Epithelial cell of prostate (primary cell): ENCODE measurements at regions not wholly inside any gene's neighbourhood (a gene's known extent, or its start where the extent isn't known, plus 50 kb on each side); places are given as distances from the start of the nearest gene placed in this dataset.
A peak's percentile ranks its signal among the peaks of the same experiment; 100 is the strongest.

Experiments
- DNase-seq: peaks from one replicate; pipeline ENCODE4 v3.0.0-alpha.2; 2011; ENCODE audit warnings: low read depth, low spot score
- H3K27ac ChIP-seq: fragments of 450-650 bp; 2 replicates; pipeline ENCODE4 v1.5.1; 2017; ENCODE audit warnings: mild to moderate bottlenecking

GRCh38 chr13:37270226-37271001 is 164.9 kb upstream of the CSNK1A1L start:
- no peak for DNase-seq
- H3K27ac ChIP-seq, result no peak overlapping the region

GRCh38 chr13:37263871-37264270 is 158.4 kb upstream of the CSNK1A1L start:
- no peak overlapping the region for H3K27ac ChIP-seq
- DNase-seq, result no peak

- H3K27ac ChIP-seq, result no peak overlapping the region
These were observed 152.2 kb upstream of the CSNK1A1L start for GRCh38 chr13:37257706-37258105.

GRCh38 chr13:37257051-37257450 is 151.6 kb upstream of the CSNK1A1L start:
- no peak for DNase-seq
- H3K27ac ChIP-seq, result no peak overlapping the region

More at GRCh38 chr13:37257706-37258105, 152.2 kb upstream of the CSNK1A1L start:
- no peak for DNase-seq

DNA sequence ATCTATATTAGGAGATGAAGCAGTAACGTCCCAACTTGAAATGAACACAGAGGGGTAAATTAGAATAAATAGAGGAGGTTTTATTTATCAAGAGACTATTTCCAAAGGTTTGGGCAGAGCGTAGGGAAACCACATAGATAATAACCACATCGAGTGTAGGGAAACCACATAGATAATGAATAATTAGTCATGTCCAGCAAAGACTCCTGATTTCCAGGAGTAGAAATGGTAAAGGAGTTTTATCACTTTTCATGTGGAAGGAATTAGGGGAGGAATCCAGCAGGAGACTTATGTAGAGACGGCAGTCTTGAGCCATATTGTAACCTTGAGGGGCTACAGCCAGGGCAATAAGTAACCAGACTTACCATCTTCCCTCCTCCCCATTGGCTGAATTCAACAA is 136.3 kb upstream of the CSNK1A1L start:
- no peak overlapping the region for H3K27ac ChIP-seq
- DNase-seq, result no peak

DNA sequence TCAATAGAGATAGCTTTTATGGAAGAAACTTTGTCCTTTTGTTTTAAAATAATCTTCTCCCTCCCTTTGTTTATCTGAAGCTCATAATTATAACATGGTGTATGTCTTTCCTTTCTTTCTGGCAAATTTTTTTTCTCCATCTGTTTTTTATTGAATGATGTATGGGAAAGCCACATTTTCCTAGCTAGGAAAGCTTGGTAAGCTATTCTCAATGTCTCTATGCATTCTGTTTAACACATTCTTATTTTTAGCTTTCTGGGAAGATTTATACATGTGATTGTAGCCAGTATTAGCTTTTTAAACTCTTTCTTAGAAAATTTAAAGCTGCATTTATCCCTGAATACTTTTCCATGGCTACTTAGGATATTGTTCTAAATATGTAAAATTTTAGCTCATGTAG is 124.9 kb upstream of the CSNK1A1L start:
- H3K27ac ChIP-seq, result no peak overlapping the region
- DNase-seq, result no peak

- DNase-seq, result no peak
- no peak overlapping the region for H3K27ac ChIP-seq
These were observed 124.5 kb upstream of the CSNK1A1L start for GRCh38 chr13:37229931-37230330.

DNA sequence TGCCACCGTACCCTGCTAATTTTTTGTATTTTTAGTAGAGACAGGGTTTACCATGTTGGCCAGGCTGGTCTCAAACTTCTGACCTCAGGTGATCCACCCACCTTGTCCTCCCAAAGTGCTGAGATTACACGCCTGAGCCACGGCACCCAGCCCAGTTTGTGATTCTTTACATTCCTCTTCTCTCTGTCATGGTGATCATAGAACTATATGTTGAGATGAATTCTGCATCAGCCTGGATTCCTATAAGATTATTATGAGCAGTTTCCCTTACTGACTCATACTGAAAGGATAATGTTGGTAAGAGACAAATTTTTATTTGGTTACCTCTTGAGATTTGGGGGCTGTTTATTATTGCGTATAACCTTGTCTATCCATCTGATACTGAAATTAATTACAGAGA is 121.5 kb upstream of the CSNK1A1L start:
- H3K27ac ChIP-seq, result peak overlapping the region; percentile 58

DNA sequence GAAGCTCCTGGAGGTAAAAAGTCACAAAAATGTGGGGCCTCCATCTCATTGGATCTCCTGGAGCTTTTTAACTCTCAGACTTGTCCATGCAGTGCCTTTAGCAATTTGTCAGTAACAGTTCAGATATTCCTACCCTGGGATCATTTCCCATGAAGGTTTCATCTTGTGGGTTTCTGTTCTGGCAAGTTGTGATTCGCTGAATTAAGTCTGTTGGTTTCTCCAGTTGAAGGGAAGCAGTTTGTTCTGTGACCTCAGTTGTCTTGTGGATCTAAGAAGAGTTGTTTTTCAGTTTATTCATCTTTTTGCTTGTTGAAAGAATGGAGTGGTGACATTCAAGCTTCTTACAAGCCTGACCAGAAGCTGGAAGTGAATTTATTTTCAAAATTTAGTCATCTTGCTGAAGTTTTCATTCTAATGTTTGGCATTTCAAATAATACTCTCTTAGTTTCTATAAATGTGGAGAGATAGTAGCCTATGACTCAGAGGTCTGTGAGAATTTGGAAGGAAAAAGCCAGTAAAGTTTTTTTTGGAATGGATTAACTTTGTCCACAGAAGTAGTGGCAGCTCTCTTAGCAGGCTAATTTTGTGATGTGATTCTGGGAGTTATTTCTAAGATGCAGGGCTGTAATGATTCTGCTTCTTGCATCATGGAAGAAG is 120.1 kb upstream of the CSNK1A1L start:
- peak; percentile 70 for DNase-seq
- peak overlapping the region; percentile 58 for H3K27ac ChIP-seq

More for the DNA sequence above, 121.5 kb upstream of the CSNK1A1L start:
- DNase-seq, result peak; percentile 58

DNA sequence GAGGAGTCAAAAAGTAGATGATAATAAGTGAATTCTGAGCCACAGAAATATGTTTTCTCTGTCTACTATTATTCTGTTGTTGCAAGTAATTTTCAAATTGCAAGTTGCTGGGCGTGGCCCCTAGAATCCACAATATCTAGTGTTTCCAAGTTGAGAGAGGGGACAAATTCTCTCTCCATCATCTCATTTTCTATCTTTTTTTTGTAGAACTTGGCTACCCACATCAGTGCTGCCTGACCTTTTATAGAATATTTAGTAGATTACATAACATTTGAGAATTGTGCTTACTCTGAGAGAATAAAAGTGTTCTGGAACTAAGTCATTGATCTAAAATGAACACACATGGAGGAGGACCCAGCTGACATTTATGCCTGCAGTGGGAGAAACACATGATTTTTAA is 110.9 kb upstream of the CSNK1A1L start:
- H3K27ac ChIP-seq, result no peak overlapping the region
- no peak for DNase-seq

DNA sequence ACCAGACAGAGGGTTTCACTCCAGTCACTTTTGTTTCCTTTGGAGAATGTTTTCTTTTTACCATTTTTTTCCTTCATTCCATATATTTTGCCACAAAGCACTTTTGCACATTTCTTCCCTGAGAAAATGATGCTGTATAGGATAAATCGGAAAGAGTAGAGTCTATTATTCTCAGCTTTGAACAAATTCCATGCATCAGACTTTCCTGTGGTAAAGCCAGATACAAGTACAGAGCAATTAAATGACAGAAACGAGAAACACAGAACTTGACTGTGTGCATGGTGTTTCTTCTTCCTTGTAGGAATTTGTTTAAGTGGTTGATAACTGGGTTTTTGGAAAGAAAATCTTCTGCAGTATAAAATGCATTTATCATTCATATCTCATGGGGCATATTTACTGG is 107.4 kb upstream of the CSNK1A1L start:
- H3K27ac ChIP-seq, result no peak overlapping the region

DNA sequence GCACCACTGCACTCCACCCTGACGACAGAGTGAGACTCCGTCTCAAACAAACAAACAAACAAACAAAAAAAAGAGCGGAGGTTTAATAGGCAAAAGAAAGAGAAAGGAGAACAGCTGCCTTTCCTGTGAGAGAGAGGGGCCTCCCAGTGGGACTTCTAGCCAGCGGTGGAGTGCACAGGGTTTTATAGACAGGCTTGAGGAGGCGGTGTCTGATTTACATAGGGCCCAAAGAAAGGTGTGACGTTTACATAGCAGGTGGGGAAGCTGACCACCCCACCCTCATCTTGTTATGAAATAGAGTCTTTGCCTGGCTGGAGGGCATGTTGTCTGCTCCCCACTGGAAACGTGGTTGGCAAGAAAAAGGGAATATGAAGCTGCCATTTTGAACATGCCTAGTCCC is 106.0 kb upstream of the CSNK1A1L start:
- no peak overlapping the region for H3K27ac ChIP-seq
- DNase-seq, result no peak

More for the DNA sequence above, 107.4 kb upstream of the CSNK1A1L start:
- DNase-seq, result no peak

DNA sequence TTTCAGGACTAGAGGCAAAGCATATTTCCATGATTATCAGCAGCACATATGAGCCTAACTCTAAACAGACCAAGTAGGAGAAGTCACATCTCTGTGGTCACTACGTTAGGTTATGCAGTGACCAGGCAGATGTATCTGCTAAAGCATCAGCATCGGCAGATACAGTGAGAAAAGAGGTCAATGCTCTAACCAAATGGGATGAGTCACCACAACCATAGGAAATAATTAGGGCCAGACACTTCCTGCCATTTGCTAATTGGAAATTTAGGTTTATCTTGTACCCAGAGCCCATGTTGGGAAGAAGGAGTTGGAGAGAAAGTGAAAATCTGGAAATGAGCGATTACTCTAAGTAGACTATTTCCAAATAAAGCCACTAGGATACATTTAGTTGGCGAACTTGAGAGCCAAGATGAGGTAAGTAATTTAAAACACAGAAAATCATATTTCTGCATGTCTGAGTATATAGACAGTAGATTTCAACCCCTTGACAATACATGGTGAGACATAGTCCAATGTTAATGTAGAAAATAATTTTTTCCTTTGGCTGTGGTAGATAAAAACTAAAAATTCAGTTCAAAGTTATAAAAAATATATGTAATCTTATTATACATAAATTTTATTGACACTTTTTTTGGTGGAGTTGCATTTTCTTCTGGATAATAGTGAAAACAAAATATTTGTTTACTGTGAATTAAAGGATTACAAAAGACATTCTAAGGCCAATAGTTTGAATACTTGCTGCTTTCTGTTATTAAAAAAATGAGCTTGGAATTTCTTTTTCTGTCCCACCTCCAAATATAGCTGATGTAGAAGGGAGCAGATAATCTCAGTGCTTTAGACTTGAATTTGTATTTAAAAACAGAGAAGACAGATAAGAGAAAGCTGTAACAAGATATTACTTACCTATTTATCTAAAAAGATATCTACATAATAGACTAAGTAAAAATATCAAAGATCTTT is 104.4 kb upstream of the CSNK1A1L start:
- DNase-seq, result no peak
- no peak overlapping the region for H3K27ac ChIP-seq

DNA sequence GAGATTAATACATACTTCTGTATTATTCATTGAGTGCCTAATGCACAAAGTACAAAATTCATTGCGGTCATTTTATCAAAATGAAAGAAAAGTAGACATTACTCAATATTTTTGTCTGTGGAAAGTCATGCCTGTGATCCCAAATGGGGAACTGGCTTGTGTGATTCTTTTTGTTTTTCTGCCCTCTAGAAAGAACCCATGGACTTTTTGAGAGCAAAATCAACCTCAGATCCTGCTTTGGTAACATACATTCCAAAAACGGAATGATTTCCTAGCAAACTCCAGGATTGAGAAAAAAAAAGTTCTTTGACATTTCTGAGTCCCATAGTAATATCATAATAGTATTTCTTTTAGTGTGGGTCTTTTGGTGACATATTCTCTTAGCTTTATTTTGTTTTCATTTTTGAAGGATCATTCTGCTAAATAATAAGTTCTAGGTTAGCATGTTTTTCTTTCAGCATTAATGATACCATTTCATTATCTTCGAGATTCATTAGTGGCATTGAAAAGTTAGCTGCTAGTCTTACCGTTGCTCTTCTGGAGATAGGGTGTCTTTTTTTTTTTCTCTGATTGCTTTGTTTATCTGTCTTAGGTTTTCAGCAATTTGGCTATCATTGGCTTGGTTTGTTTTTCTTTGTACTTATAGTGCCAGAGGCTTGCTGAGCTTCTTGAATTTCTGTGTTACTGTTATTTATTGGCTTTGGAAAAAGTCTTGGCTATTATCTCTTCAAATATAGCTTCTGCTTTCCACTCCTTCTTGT is 102.4 kb upstream of the CSNK1A1L start:
- H3K27ac ChIP-seq, result no peak overlapping the region

GRCh38 chr13:37202264-37202663 is 96.8 kb upstream of the CSNK1A1L start:
- no peak for DNase-seq
- no peak overlapping the region for H3K27ac ChIP-seq

More for the DNA sequence above, 102.4 kb upstream of the CSNK1A1L start:
- DNase-seq, result no peak

DNA sequence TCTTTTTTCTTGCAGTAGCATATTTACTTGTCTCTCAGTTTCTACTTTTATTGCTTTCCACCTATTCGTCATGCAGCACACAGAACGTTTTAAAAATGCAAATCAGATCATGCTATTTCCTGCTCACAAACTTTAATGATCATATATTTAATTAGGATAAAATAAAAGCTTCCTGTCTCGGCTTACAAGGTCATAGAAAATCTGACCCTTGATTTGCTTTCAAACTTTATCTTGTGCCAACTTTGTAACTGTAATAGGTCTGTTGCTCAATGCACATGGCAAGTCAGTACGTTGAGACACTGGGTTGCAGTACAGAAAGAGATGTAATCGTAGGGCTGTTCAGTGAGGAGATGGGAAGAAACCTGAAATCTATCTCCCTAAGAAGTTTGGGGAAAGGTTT is 95.6 kb upstream of the CSNK1A1L start:
- no peak overlapping the region for H3K27ac ChIP-seq
- DNase-seq, result no peak

GRCh38 chr13:37198629-37199028 is 93.2 kb upstream of the CSNK1A1L start:
- no peak for DNase-seq
- H3K27ac ChIP-seq, result no peak overlapping the region

DNA sequence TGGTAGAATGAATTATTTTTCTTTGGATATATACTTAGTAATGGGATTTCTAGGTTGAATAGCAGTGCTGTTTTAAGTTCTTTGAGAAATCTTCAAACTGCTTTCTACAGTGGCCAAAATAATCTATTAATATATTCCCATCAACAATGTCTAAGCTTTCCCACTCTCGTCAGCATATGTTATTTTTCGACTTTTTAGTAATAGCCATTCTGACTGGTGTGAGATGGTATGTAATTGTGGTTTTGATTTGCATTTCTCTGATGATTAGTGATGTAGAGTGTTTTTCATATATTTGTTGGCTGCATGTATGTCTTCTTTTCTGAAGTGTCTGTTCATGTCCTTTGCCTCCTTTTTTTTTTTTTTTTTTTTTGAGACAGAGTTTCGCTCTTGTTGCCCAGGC is 90.2 kb upstream of the CSNK1A1L start:
- DNase-seq, result no peak
- H3K27ac ChIP-seq, result no peak overlapping the region

- DNase-seq, result peak; percentile 72
- peak overlapping the region; percentile 56 for H3K27ac ChIP-seq
These were observed 89.0 kb upstream of the CSNK1A1L start for GRCh38 chr13:37194428-37194861.

- no peak for DNase-seq
- no peak overlapping the region for H3K27ac ChIP-seq
These were observed 87.5 kb upstream of the CSNK1A1L start for GRCh38 chr13:37192956-37193355.
